Keratinocyte (primary cell): ENCODE measurements at regions not wholly inside any gene's neighbourhood (a gene's known extent, or its start where the extent isn't known, plus 50 kb on each side); places are given as distances from the start of the nearest gene placed in this dataset.

Experiments
- CTCF ChIP-seq, 3 experiments: IDR thresholded peaks in 1 of 3; conservative IDR thresholded peaks in 1 of 3; optimal IDR thresholded peaks in 1 of 3; 2 replicates in 2 of 3; 3 replicates in 1 of 3; pipeline versions ENCODE3 to v1.5.1; 2011; ENCODE audit warnings: low read length in 3 of 3, mild to moderate bottlenecking in 3 of 3, moderate library complexity in 2 of 3, control low read depth in 1 of 3, inconsistent platforms in 1 of 3; ENCODE audit not compliant: insufficient read depth in 2 of 3; ENCODE audit errors: extremely low read depth in 1 of 3
- EZH2 ChIP-seq: IDR thresholded peaks from one replicate; pipeline ENCODE4 v1.6.1; 2012; ENCODE audit warnings: inconsistent platforms, mild to moderate bottlenecking, low read length, moderate library complexity

GRCh38 chr2:58698620-58699019 lies 457.5 kb upstream of the FANCL start:
- TF ChIP-seq CTCF (optimal IDR thresholded peaks at IDR 0.05 in 1 of 3, IDR thresholded peaks at IDR 0.05 in 1 of 3, conservative IDR thresholded peaks at IDR 0.05 in 1 of 3; ENCODE audit: extremely low read depth in 1 of 3, insufficient read depth in 2 of 3, low read length in 3 of 3) (no peak), EZH2 (no peak)
